ENCODE measurements at regions not wholly inside any gene's neighbourhood (a gene's known extent, or its start where the extent isn't known, plus 50 kb on each side); places are given as distances from the start of the nearest gene placed in this dataset.

- CTCF ChIA-PET: no interaction called here
- POLR2A ChIA-PET: no interaction called here
- DNase-seq (ENCODE audit: low read depth): no peak
- Histone ChIP-seq H3K4me3 (ENCODE audit: low read depth, low read length) (no peak overlapping the region), H3K36me3 (ENCODE audit: control insufficient read depth, insufficient read depth, low read length) (no peaks in the 10 kb centered on the region), H3K27me3 (ENCODE audit: control insufficient read depth, insufficient read depth, low read length) (no peaks in the 10 kb centered on the region)
- no peak for TF ChIP-seq CTCF (IDR thresholded peaks at IDR 0.05; ENCODE audit: insufficient read depth, low read depth, low read length)
Measured at GRCh38 chr11:133698654-133699053, 146.7 kb downstream of the SPATA19 start.

- CTCF ChIA-PET: no interaction called here
- no peaks in the 10 kb centered on the region for H3K27me3 ChIP-seq (ENCODE audit: control insufficient read depth, insufficient read depth, low read length)
- H3K36me3 ChIP-seq (ENCODE audit: control insufficient read depth, insufficient read depth, low read length): no peaks in the 10 kb centered on the region
- TF ChIP-seq CTCF (IDR thresholded peaks at IDR 0.05; ENCODE audit: insufficient read depth, low read depth, low read length): no peak
- no peak for DNase-seq (ENCODE audit: low read depth)
- POLR2A ChIA-PET: no interaction called here
- H3K4me3 ChIP-seq (ENCODE audit: low read depth, low read length): no peak overlapping the region
Measured at GRCh38 chr11:133697603-133698180, 147.6 kb downstream of the SPATA19 start.

GRCh38 chr11:133697161-133697560 lies 148.2 kb downstream of the SPATA19 start:
- CTCF ChIA-PET: no interaction called here
- no peak for DNase-seq (ENCODE audit: low read depth)
- POLR2A ChIA-PET: no interaction called here

GRCh38 chr11:133695387-133695786 lies 149.9 kb downstream of the SPATA19 start:
- no peaks in the 10 kb centered on the region for H3K36me3 ChIP-seq (ENCODE audit: control insufficient read depth, insufficient read depth, low read length)
- CTCF ChIA-PET: no interaction called here
- no peak overlapping the region for H3K4me3 ChIP-seq (ENCODE audit: low read depth, low read length)

More at GRCh38 chr11:133697161-133697560, 148.2 kb downstream of the SPATA19 start:
- TF ChIP-seq CTCF (IDR thresholded peaks at IDR 0.05; ENCODE audit: insufficient read depth, low read depth, low read length): no peak
- H3K4me3 ChIP-seq (ENCODE audit: low read depth, low read length): no peak overlapping the region
- H3K27me3 ChIP-seq (ENCODE audit: control insufficient read depth, insufficient read depth, low read length): no peaks in the 10 kb centered on the region
- H3K36me3 ChIP-seq (ENCODE audit: control insufficient read depth, insufficient read depth, low read length): no peaks in the 10 kb centered on the region

GRCh38 chr11:133694701-133695100 lies 150.6 kb downstream of the SPATA19 start:
- DNase-seq (ENCODE audit: low read depth): no peak
- no peaks in the 10 kb centered on the region for H3K36me3 ChIP-seq (ENCODE audit: control insufficient read depth, insufficient read depth, low read length)
- H3K4me3 ChIP-seq (ENCODE audit: low read depth, low read length): no peak overlapping the region
- H3K27me3 ChIP-seq (ENCODE audit: control insufficient read depth, insufficient read depth, low read length): no peaks in the 10 kb centered on the region
- TF ChIP-seq CTCF (IDR thresholded peaks at IDR 0.05; ENCODE audit: insufficient read depth, low read depth, low read length): no peak
- ChIA-PET CTCF (interaction anchor here (1.1 kb wide), 1 partner anchor 34 kb away, joined by 3 read pairs; no protein-coding TSS in a partner anchor), POLR2A (no interaction called here)

More at GRCh38 chr11:133695387-133695786, 149.9 kb downstream of the SPATA19 start:
- POLR2A ChIA-PET: no interaction called here
- no peak for DNase-seq (ENCODE audit: low read depth)
- no peak for TF ChIP-seq CTCF (IDR thresholded peaks at IDR 0.05; ENCODE audit: insufficient read depth, low read depth, low read length)
- H3K27me3 ChIP-seq (ENCODE audit: control insufficient read depth, insufficient read depth, low read length): no peaks in the 10 kb centered on the region

All from BJ (cell line).